B cell (primary cell): ENCODE measurements at regions not wholly inside any gene's neighbourhood (a gene's known extent, or its start where the extent isn't known, plus 50 kb on each side); places are given as distances from the start of the nearest gene placed in this dataset.

Source experiments
- ATAC-seq: fragments of 200-7000 bp; cut with Tn5 transposase; one replicate; pipeline ENCODE4 v1.10.0; 2021; ENCODE audit warnings: low read depth, mild to moderate bottlenecking, moderate number of reproducible peaks, moderate library complexity
- CTCF ChIA-PET: fragments of 350-600 bp; sonication (Branson Sonifier 250); formaldehyde crosslinking; loops from one replicate; lab custom pipeline; 2021; ENCODE audit warnings: antibody characterized with exemption, inconsistent platforms; lab: Charles Lee
- POLR2A ChIA-PET: fragments of 350-600 bp; sonication (Branson Sonifier 250); formaldehyde crosslinking; loops from one replicate; lab custom pipeline; 2021; ENCODE audit warnings: antibody characterized with exemption; lab: Charles Lee
- DNase-seq: peaks from one replicate; pipeline ENCODE4 v3.0.0; 2013
- H2AFZ ChIP-seq: 2 replicates; pipeline ENCODE4 v1.6.1; 2012; ENCODE audit warnings: mild to moderate bottlenecking, low read depth, low read length; ENCODE audit not compliant: insufficient read depth, poor library complexity, severe bottlenecking
- H3K27ac ChIP-seq, 2 donors: 1 replicate in 1 of 2; 2 replicates in 1 of 2; pipeline ENCODE4 v1.5.1; 2012 to 2013; ENCODE audit warnings: low read length in 2 of 2, mild to moderate bottlenecking in 2 of 2, moderate library complexity in 1 of 2
- H3K27me3 ChIP-seq, 4 experiments: fragments of 200-600 bp in 1 of 4; sonication (generic) in 1 of 4; replicated peaks in 1 of 4; 1 replicate in 2 of 4; 2 replicates in 2 of 4; pipeline versions ENCODE4 v1.6.1 to v1.7.0; 2013 to 2016; ENCODE audit warnings: low read length in 3 of 4, mild to moderate bottlenecking in 2 of 4, mixed read lengths in 1 of 4, moderate library complexity in 1 of 4; ENCODE audit not compliant: insufficient read depth in 4 of 4, control insufficient read depth in 3 of 4; ENCODE audit errors: control extremely low read depth in 1 of 4
- H3K36me3 ChIP-seq, 2 experiments: replicated peaks in 1 of 2; 1 replicate in 1 of 2; 2 replicates in 1 of 2; pipeline versions ENCODE4 v1.6.1 to v1.7.1; 2013; ENCODE audit warnings: low read length in 1 of 2; ENCODE audit not compliant: insufficient read depth in 2 of 2, control insufficient read depth in 1 of 2; ENCODE audit errors: control extremely low read depth in 1 of 2, extremely low read depth in 1 of 2
- H3K4me1 ChIP-seq, 2 donors: fragments of 200-600 bp in 1 of 2; sonication (generic) in 1 of 2; 1 replicate in 1 of 2; 2 replicates in 1 of 2; pipeline versions ENCODE4 v1.5.1 to v1.6.1; 2013 to 2017; ENCODE audit warnings: low read length in 2 of 2; ENCODE audit not compliant: control insufficient read depth in 2 of 2, insufficient read depth in 2 of 2
- H3K4me2 ChIP-seq: replicated peaks from 2 replicates; pipeline ENCODE3; 2012; ENCODE audit warnings: mild to moderate bottlenecking, low read depth, low read length; ENCODE audit not compliant: poor library complexity, severe bottlenecking
- H3K4me3 ChIP-seq, 5 experiments: fragments of 200-600 bp in 1 of 5; sonication (generic) in 1 of 5; 1 replicate in 3 of 5; 2 replicates in 2 of 5; pipeline versions ENCODE4 v1.5.1 to v1.7.0; 2011 to 2016; ENCODE audit warnings: low read length in 4 of 5, mild to moderate bottlenecking in 4 of 5, low read depth in 2 of 5, control low read depth in 1 of 5, moderate library complexity in 1 of 5; ENCODE audit not compliant: insufficient read depth in 1 of 5; ENCODE audit errors: control extremely low read depth in 1 of 5, extremely low read depth in 1 of 5
- H3K79me2 ChIP-seq: fragments of 200-600 bp; sonication (generic); one replicate; pipeline ENCODE4 v1.6.0; 2016; ENCODE audit warnings: low read length; ENCODE audit not compliant: control insufficient read depth, insufficient read depth
- H3K9ac ChIP-seq: fragments of 200-600 bp; sonication (generic); 2 replicates; pipeline ENCODE4 v1.6.1; 2017; ENCODE audit warnings: mild to moderate bottlenecking, low read length, moderate library complexity
- H3K9me3 ChIP-seq, 3 donors: one replicate each; pipeline versions ENCODE4 v1.6.1 to v1.7.1; 2013; ENCODE audit warnings: low read length in 2 of 3; ENCODE audit not compliant: control insufficient read depth in 2 of 3, insufficient read depth in 1 of 3; ENCODE audit errors: control extremely low read depth in 1 of 3
- H4K20me1 ChIP-seq: 2 replicates; pipeline ENCODE4 v1.6.0; 2012; ENCODE audit warnings: mild to moderate bottlenecking, low read length; ENCODE audit not compliant: insufficient read depth, control insufficient read depth, poor library complexity, severe bottlenecking
- H3K27ac Mint-ChIP-seq: one replicate; pipeline ENCODE4 v1.8.0; 2021; ENCODE audit warnings: mixed read lengths
- H3K27me3 Mint-ChIP-seq: one replicate; pipeline ENCODE4 v1.8.0; 2021; ENCODE audit warnings: mixed read lengths
- H3K4me1 Mint-ChIP-seq: one replicate; pipeline ENCODE4 v1.8.0; 2021; ENCODE audit warnings: mixed read lengths
- H3K4me3 Mint-ChIP-seq: one replicate; pipeline ENCODE4 v1.8.0; 2021; ENCODE audit warnings: mixed read lengths
- H3K9me3 Mint-ChIP-seq: one replicate; pipeline ENCODE4 v1.8.0; 2022; ENCODE audit warnings: mixed read lengths; ENCODE audit not compliant: insufficient read depth
- EZH2 ChIP-seq: IDR thresholded peaks from 2 replicates; pipeline ENCODE4 v1.6.1; 2012; ENCODE audit warnings: borderline replicate concordance, low read depth, mild to moderate bottlenecking, moderate library complexity, low read length; ENCODE audit not compliant: insufficient read depth, poor library complexity, severe bottlenecking
- WGBS: methylation state at CpG from one replicate; pipeline ENCODE4 v1.1.5; 2013; ENCODE audit warnings: missing lambda C conversion rate; ENCODE audit not compliant: insufficient coverage; 5-methylcytosine and 5-hydroxymethylcytosine counted together
- intact Hi-C: fragments of 100-400 bp; cut with micrococcal nuclease; formaldehyde crosslinking; loops from one replicate; pipeline ENCODE4 v1.10.0; 2022
- TF ChIP-seq, protein P1 (sequence below): fragments of 200-600 bp; IDR thresholded peaks from one replicate; pipeline ENCODE4 v1.8.0; 2022; ENCODE audit warnings: antibody characterized with exemption, mild to moderate bottlenecking

- Histone ChIP-seq H3K4me2 (no peak overlapping the region), H3K9ac (no peak overlapping the region), H3K27ac (no peak overlapping the region), H3K27me3 (no peaks in the 10 kb centered on the region), H3K79me2 (no peaks in the 10 kb centered on the region), H4K20me1 (no peaks in the 10 kb centered on the region), H3K4me1 (no peaks in the 10 kb centered on the region), H2AFZ (no peak overlapping the region), H3K4me3 (no peak overlapping the region), H3K9me3 (no peaks in the 10 kb centered on the region), H3K36me3 (no peaks in the 10 kb centered on the region)
- ATAC-seq (no peak), DNase-seq (no peak)
- intact Hi-C loops: loop anchor here (10.0 kb wide), 1 partner anchor 1616 kb away; no protein-coding TSS in a partner anchor
- Mint-ChIP-seq H3K4me1 (no peaks in the 10 kb centered on the region), H3K4me3 (no peak overlapping the region), H3K27me3 (no peaks in the 10 kb centered on the region), H3K9me3 (no peaks in the 10 kb centered on the region), H3K27ac (no peak overlapping the region)
- WGBS: 93% methylated on average over 2 of the region's 7 CpGs
- CTCF ChIA-PET: interaction anchor here (0.7 kb wide), 1 partner anchor 21 kb away, joined by 3 read pairs; no protein-coding TSS in a partner anchor
- POLR2A ChIA-PET: no interaction called here
- TF ChIP-seq, protein P1, sequence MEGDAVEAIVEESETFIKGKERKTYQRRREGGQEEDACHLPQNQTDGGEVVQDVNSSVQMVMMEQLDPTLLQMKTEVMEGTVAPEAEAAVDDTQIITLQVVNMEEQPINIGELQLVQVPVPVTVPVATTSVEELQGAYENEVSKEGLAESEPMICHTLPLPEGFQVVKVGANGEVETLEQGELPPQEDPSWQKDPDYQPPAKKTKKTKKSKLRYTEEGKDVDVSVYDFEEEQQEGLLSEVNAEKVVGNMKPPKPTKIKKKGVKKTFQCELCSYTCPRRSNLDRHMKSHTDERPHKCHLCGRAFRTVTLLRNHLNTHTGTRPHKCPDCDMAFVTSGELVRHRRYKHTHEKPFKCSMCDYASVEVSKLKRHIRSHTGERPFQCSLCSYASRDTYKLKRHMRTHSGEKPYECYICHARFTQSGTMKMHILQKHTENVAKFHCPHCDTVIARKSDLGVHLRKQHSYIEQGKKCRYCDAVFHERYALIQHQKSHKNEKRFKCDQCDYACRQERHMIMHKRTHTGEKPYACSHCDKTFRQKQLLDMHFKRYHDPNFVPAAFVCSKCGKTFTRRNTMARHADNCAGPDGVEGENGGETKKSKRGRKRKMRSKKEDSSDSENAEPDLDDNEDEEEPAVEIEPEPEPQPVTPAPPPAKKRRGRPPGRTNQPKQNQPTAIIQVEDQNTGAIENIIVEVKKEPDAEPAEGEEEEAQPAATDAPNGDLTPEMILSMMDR: no peak
- TF ChIP-seq EZH2: no peak
Measured at GRCh38 chr4:181308476-181309312, 934.5 kb upstream of the TENM3 start.

GRCh38 chr4:181312066-181312465 is 931.1 kb upstream of the TENM3 start:
- H3K27me3 ChIP-seq: no peaks in the 10 kb centered on the region
- H3K27ac ChIP-seq: no peak overlapping the region
- no peaks in the 10 kb centered on the region for H4K20me1 ChIP-seq
- Mint-ChIP-seq H3K9me3 (no peaks in the 10 kb centered on the region), H3K4me1 (no peaks in the 10 kb centered on the region), H3K27ac (no peak overlapping the region), H3K27me3 (no peaks in the 10 kb centered on the region), H3K4me3 (no peak overlapping the region)
- H3K4me2 ChIP-seq: no peak overlapping the region
- no peak overlapping the region for H3K9ac ChIP-seq
- intact Hi-C loops: no loop called here
- H3K36me3 ChIP-seq: no peaks in the 10 kb centered on the region
- no peak for DNase-seq
- H3K4me3 ChIP-seq: no peak overlapping the region
- POLR2A ChIA-PET: no interaction called here
- WGBS: 100% methylated on average over 2 of the region's 4 CpGs
- CTCF ChIA-PET: no interaction called here
- H3K9me3 ChIP-seq: no peaks in the 10 kb centered on the region
- H3K4me1 ChIP-seq: no peaks in the 10 kb centered on the region
- no peak for ATAC-seq
- TF ChIP-seq EZH2: no peak
- TF ChIP-seq, protein P1: no peak
- no peaks in the 10 kb centered on the region for H3K79me2 ChIP-seq
- no peak overlapping the region for H2AFZ ChIP-seq
